GM10248 (cell line): ENCODE measurements at regions not wholly inside any gene's neighbourhood (a gene's known extent, or its start where the extent isn't known, plus 50 kb on each side); places are given as distances from the start of the nearest gene placed in this dataset.

Source experiments
- CTCF ChIA-PET: fragments of 300-600 bp; sonication (Branson Sonifier 250); formaldehyde crosslinking; extraction: SDS; loops from one replicate; lab custom pipeline; 2021; ENCODE audit warnings: antibody characterized with exemption; lab: Yijun Ruan, JAX
- POLR2A ChIA-PET: fragments of 350-650 bp; sonication (Branson Sonifier 250); formaldehyde crosslinking; extraction: SDS; loops from one replicate; lab custom pipeline; 2020; ENCODE audit warnings: antibody characterized with exemption; lab: Yijun Ruan, JAX
- DNase-seq: peaks from one replicate; pipeline ENCODE4 v3.0.0; 2012; ENCODE audit errors: extremely low spot score
- CTCF ChIP-seq: IDR thresholded peaks from 2 replicates; pipeline ENCODE4 v1.5.1; 2012; ENCODE audit warnings: mild to moderate bottlenecking, low read depth; ENCODE audit errors: extremely low read depth, missing control alignments, control extremely low read depth

DNA sequence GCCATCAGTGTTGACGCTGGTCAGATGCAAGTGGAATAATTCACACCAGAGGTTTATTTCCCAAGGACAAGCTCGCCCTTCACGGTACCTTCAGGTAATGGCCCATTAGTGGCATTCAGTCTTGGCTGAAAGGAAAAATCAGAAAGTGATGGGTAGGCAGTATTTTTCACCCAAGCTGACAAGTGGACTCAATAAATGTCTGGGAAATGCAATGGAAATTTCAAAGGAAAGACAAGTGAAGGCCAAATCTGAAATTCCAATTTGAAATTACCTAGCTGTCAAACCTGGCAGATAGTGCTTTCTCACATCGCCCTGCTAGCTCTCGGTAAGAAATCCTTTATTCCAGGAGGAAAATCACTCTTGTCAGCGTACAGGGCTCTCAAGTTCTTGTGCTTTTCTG, 413.5 kb downstream of the OCA2 start:
- no peak for TF ChIP-seq CTCF
- no peak for DNase-seq
- CTCF ChIA-PET, result no interaction called here
- POLR2A ChIA-PET, result no interaction called here

GRCh38 chr15:27683121-27683520, 416.0 kb downstream of the OCA2 start:
- ChIA-PET POLR2A (no interaction called here), CTCF (no interaction called here)
- no peak for DNase-seq
- no peak for TF ChIP-seq CTCF

DNA sequence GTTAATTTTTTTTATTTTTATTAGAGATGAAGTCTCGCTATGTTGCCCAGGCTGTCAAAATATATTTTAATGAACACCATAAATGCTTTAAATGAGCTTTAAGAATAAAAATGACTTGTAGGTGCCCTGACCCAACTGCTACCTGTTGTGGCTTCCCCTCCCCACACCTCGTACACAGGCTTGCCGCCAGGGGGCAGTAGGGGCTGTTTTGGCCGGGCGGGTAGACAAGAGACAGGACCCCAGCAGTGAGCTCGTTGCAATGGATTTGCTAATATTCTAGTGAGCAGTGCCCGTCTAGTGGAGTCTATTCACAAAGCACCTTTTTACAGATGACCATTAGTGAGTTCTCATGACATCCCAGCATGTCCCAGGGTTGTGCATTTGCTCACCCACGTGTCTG, 418.1 kb downstream of the OCA2 start:
- DNase-seq, result no peak
- TF ChIP-seq CTCF, result no peak
- POLR2A ChIA-PET, result no interaction called here
- CTCF ChIA-PET, result no interaction called here

GRCh38 chr15:27679731-27680471, 419.2 kb downstream of the OCA2 start:
- no peak for DNase-seq
- ChIA-PET POLR2A (no interaction called here), CTCF (no interaction called here)
- no peak for TF ChIP-seq CTCF

GRCh38 chr15:27679203-27679602, 419.9 kb downstream of the OCA2 start:
- TF ChIP-seq CTCF, result no peak
- ChIA-PET POLR2A (no interaction called here), CTCF (no interaction called here)
- DNase-seq, result no peak

DNA sequence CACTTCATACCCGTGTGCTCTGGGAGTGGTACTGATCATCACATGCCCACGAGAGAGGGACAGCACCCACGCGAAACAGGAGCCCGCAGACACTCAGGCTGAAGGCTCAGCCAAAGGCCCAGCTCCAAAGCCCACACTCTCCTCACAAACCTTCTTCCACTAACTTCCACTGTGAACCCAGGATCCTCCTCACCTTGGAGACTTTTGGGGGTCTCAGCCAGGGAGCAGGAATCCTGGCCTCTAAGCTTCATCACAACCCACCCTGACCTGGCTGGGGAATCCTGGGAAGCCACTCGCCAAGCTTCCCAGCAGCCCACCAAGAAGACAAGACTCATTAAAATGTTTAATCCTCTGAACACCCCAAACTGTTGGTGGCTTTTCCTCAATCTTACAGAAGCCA, 421.2 kb downstream of the OCA2 start:
- TF ChIP-seq CTCF, result no peak
- no peak for DNase-seq
- CTCF ChIA-PET, result no interaction called here
- POLR2A ChIA-PET, result no interaction called here
